ENCODE measurements at regions not wholly inside any gene's neighbourhood (a gene's known extent, or its start where the extent isn't known, plus 50 kb on each side); places are given as distances from the start of the nearest gene placed in this dataset.

DNA sequence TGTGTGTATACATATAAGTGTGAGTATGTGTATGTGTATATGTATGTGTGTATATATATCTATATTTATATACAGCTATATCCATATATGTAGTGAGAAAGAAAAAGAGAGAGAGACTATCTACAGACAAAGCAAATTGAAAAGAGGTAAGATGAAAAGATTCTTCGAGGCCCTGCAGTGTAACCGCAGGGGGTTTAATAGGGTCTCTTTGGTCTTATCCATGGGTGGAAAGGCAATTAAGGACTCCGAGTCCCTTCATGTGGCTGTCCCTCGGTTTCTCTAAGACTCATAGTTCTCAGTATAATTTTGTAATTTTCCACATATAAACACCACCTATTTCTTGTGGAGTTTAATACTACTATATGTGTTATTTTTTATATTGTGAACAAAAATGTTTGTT, 50.6 kb upstream of the JAZF1 start:
- DNase-seq (ENCODE audit: low read depth), result no peak

DNA sequence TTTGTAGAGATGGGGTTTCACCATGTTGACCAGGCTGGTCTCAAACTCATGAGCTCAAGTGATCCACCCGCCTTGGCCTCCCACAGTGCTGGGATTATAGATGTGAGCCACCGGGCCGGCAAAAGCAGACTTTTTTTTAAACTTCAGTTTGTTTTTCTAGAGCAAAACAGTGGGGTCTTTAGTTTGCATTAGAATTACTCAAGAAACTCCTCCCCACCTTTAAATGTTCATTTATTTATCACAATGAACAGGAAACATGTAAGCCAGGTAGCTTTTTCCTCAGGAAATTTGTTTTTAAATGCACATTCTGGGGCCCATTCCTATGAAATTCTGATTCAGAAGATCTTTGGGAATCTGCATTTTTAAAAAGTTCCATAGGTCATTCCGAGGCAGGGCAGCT, 56.0 kb upstream of the JAZF1 start:
- DNase-seq (ENCODE audit: low read depth), result no peak

DNA sequence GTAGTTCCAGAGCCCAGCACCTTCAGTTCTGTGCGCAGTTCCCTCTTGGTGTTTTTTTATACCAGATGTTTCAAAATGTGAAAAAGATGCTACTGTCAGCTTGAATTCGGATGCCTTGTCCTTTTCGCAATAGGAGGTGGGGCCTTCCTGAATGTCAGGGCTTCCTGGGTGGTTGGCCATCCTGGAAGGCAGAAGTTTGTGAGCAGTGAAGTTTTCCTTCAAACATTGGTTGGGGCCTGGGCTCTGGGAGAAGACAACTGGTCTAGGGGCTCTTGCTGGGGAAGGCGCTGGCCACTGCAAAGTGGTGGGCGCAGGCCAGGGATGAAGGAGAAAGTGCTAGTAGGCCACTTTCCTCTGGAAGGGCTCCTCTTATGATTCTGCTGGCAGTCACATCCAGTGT, 56.8 kb upstream of the JAZF1 start:
- no peak for DNase-seq (ENCODE audit: low read depth)

DNA sequence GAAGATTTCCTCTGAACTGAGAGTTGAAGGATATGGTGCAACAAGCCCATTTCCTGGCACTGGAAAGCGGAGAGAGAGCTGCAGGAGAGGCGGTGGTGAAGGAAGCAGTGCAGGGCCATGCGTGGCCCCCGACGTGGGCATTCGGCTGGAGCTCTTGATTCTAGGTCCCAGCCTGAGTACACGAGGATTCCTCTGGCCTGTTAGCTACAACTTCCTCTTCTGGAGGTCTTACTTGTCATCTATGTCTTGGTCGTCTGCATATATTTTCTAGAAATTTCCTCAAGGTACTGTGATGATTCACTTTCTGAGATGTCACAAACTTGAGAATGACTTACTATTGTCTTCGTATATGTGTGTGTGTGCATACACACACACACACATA, 59.2 kb upstream of the JAZF1 start:
- DNase-seq (ENCODE audit: low read depth), result no peak

DNA sequence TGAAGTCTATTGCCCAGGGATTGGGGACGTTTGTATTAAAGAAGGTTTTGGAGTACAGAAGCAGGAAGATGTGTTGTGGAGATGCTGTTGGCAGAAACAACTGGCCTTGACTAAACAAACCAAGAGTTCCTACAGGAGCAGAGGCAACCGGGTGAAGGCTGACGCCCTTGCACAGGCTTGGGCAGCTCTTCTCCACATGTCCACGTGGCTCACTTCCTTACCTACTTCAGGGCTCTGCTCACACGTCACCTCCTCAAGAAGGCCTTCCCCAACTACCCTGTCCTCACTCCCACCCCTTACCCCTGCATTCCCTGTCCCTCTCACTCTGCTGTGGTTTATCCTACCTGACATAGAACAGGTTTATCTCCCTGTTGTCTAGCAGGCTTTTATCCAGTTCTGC, 59.9 kb upstream of the JAZF1 start:
- no peak for DNase-seq (ENCODE audit: low read depth)

DNA sequence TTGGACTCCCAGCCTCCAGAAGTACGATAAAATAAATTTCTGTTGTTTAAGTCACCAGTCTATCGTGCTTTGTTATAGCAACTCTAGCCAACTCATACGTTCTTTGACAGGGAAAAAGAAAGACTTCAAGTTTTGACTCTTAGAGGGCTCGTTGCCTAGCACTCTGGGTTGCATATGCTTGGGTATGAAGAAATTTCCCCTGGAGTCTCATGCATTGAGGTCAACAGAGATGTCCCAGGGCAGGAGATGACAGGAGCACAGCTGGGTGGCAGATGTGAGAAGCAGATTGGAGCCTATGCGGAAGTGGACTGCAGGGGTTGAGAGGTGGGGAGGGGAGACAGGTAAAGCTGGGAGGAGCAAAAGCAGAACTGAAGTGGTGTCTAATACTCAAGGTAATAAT, 63.3 kb upstream of the JAZF1 start:
- DNase-seq (ENCODE audit: low read depth), result no peak

DNA sequence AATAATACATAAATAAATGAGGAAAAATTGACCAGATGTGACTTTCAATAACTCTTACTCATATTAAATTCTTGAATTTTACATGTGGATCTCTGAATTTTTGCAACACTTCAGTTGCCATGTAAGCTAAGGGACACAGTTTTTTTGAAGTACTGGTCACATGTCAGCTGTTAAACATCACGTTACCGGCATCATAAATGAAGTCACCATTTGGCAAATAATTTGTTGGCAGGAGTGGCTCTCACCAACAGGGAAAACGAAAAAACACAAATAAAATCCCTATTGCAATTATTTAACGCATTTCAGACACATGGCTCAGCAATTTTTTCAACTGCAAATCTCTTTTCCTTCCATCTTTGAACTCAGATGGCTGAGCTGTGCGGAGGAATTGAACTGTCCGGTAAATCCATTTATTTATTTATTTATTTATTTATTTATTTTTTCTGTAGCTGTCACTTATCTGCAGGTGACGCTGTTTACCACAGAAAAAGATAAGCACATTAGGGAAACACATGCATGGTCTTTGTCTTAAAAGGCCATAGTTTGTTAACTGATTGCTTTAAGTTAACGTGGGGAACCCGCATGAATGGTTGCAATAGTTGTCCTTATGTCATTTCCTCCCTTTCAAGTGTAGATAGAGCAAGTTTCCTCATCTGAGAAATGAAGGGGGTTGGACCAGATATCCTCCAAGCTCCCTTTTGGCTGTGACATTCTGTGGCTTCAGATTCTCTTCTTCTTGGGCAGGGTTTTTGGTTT, 64.7 kb upstream of the JAZF1 start:
- no peak for DNase-seq (ENCODE audit: low read depth)

DNA sequence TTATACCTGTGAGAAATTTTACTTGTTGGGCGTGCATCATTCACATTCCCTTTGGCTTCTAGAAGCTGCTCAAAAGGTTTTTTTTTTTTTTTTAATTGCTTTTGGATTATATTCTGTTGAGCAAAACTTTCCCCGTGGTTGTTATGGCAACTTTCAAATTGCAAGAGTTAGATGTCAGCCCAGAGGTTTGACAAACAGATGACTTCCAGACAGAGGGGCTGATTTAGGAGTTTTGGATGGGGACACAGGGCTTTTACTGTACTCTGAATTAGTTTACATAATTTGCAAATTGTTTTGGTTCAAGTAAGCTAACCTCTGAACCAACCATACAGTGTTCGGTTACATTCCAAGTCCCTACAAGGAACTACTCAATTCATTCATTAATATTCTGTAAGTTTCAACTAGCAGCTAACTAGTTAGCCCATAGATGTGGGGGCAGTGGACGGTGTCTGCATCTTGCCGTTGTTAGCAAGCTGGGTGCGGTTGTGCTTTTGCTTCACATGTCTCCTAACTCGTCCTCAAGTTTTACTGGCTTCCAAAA, 66.4 kb upstream of the JAZF1 start:
- DNase-seq (ENCODE audit: low read depth), result no peak

DNA sequence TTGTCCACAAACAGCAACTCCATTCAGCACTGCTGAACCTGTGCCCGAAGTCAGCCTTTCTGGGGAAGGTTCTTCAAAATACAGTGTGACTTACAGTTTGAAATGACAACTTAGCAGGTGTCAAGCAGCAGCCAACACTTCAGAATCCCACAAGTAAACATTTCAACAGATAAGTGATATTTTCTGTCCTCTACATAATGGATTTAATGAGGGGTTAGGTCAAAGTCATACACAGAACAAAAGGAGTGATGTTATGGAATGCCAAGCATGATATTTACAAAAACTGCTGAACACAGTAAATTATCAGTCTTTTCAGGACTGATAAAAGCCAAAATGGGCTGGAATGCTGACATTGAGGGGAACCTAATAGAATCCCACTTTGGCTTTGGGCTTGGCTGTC, 77.6 kb upstream of the JAZF1 start:
- no peak for DNase-seq (ENCODE audit: low read depth)

DNA sequence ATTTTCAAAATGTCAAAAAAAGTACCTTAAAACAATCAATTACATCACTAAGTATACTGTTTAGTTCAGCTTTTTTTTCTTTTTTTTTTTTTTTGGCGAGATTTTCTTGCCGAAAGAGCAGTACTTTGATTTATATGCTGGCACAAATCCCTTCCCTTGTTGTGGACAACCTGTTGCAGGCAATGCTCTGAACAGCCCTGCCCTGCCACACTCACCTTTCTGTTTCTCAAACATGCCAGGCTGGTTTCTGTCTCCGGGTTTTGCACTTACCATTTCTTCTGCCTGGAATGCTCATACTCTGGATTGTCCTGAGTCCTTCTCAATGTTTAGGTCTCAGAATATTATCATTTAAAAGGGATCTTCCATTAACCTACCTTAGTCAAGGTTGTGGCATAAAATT, 80.4 kb upstream of the JAZF1 start:
- no peak for DNase-seq (ENCODE audit: low read depth)

DNA sequence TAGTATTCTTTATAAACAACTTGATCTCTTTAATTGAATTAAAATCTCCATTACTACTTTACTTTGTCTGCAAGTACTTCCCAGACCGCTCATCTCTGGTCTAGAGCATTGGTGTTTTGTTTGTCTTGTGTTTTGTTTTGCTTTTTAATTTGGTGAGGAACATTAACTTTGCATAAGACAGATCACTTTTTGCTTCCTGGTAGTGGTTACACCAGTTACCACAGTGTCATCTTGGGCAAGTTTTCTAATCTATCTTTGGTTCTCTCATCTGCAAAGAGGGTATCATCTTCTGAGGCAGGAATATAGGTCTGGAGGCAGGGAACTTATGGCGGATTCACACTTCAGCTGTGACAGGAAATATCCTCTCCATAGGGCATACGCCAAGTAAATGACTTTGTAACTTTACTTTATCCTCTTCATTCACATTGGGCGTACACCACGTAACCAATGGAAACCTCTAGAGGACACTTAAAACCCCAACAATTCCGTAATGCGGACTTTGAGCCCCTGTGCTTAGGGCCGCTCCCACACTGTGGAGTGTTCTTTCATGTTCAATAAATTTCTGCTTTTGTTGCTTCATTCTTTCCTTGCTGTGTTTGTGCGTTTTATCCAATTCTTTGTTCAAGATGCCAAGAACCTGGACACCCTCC, 83.2 kb upstream of the JAZF1 start:
- DNase-seq (ENCODE audit: low read depth), result no peak

DNA sequence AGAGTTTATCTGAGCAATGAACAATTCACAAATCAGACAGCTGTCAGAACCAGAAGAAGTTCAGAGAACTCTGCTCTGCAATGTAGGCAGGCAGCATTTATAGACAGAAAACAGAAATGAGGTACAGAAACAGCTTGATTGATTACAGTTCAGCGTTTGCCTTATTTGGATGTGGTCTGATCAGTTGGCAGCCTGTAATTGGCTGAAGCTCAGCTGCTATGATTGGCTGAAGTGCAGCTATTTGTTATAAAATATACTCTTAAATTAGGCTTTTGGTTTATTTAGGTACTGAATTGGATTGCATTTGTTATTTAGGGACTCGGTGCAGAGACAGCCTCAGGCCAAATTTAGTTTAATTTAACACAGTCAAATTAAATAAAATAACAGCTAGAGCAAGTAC, 85.8 kb upstream of the JAZF1 start:
- DNase-seq (ENCODE audit: low read depth), result no peak

DNA sequence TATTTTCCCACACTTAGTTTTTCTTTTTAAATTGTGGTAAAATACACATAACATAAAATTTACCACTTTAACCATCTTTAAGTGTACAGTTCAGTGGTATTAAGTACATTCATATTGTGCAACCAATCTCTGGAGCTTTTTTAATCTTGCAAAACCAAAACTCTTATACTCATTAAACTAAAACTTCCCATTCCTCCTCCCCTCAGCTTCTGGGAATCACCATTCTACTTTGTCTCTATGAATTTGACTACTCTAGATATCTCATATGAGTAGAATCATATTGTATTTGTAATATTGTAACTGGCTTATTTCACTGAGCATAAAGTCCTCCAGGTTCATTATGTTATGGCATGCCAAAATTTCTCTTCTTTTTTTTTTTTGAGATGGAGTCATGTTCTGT, 86.4 kb upstream of the JAZF1 start:
- DNase-seq (ENCODE audit: low read depth), result no peak

DNA sequence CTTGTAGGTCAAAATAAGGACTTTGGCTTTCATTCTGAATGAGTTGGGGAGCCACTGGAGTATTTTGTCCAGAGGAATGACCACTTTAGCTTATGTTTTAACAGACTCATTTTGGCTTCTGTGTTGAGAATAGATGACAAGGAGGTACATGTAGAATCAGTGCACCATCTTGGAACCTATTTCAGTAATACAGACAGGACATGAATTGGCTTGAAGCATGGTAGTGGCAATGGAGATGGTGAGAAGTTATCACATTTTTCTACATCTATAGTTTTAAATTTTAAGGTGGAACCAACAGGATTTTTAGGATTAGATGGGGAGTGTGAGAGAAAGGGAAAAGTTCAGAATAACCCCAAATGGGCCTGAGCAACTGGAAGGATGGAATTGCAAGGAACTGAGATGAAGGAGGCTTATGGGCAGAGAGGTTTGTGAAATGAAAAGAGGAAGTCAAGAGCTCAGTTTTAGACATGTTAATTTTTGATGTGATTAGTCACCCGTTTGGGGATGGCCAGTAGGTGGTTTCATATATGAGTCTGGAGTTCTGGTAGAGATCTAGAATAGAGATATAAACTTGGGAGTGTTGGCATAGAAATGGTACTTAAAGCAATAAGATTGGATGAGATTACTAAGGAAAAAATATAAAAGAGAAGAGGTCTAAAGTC, 89.2 kb upstream of the JAZF1 start:
- no peak for DNase-seq (ENCODE audit: low read depth)

DNA sequence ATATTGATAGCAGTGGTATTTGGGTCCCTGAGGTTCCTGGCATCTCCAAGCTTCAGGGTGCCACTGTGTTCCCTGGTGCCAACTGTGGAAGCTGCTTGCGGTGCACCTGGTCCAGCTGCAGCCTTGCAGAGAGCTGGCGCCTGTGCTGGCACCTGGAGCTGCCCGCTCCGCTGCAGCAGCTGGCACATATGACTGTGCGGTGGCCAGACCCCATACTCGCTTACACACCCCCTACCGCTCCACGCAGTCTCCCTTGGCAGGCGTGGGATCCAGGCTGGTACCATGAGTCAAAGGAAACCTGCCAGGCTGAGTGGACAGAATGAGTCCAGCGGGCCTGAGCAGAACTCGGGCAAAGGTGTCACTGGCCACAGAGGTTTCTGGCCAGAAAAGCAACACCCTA, 89.9 kb upstream of the JAZF1 start:
- DNase-seq (ENCODE audit: low read depth), result no peak

DNA sequence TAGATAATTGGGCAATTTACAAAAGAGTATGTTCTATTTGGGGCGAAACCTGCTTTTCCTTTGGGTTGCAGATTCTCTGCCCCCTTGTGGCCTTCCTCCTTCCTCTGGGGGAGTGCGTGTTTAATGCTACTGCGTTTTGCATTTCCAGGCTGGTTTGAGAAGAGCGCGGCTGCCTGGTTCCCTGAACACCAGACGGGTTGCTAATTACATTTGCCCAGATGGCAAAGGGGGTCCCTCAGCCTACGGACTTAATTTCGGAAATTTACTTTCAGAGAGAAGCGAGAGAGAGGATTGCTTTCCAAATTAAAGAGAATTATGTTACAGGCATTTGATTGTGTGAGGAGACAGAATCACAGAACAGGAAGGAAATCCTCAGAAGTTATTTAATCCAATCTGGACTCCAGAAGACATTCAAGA, 91.9 kb upstream of the JAZF1 start:
- DNase-seq (ENCODE audit: low read depth), result peak; percentile 6

DNA sequence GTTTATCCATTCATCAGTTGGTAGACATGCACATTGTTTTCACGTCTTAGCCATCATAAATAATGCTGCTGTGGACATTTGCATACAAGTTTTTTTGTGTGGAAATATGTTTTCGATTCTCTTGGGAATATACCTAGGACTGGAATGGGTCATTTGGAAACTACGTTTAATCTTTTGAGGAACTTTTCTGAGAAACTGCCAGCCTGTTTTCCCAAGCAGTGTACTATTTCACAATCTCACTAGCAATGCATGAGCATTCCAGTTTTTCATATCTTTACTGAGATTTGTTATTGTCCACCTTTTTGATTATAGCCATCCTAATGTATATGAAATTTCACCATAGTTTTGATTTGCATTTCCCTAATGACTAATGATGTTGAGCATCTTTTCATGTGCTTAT, 95.7 kb upstream of the JAZF1 start:
- DNase-seq (ENCODE audit: low read depth), result no peak

DNA sequence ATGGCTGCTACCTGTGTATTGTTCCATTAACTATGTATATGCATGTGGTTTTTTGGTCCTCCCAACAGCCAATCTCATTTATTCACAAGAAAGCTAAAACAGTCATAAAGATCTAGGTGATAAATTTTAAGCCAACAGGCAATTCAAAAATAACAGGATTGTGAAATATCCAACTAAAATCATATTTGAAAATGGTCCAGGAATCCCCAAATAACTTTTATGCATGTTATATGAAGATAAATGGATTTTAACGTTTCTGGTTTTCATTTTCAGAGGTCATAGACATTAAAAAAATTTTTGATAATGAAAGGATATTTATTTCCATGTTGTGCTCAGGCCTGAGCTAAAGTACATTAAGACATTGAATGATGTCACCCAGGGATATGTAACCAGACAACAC, 96.8 kb upstream of the JAZF1 start:
- DNase-seq (ENCODE audit: low read depth), result no peak

DNA sequence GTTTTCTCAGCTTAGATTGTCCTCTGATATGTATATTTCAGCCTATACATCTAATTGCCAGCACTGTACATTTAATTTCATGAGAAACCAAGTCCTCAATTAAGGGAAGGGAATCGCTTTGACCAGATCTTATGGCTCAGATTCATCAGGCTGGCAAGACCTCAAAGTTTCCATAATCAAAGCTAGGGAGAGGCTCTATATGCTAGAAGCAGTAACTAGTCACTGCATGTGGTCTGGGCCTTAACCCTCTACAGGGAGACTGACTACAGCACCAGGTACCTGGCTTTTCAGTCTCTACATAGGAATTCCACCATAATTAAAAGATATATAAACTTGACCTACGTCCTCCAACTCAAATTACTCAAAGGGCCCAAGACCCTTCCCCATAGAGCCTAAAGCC, 97.4 kb upstream of the JAZF1 start:
- DNase-seq (ENCODE audit: low read depth), result no peak

DNA sequence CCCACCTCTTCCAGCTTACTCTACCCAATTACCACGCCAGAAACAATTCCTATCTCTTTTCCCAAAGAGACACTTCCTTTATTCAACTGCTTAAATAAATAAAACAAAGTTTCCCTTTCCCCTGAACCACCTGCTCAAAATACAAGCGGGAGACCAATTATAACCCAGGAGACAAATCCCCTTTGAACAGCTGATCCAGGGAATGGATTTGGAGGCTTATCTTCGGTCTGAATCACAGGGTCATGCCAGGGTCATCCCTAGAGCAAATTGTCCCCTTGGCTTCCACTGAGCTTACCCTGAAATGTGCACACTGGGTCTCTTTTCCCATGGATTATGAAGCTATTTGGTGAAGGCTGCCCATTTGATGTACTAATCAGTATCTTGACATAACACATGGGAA, 99.9 kb upstream of the JAZF1 start:
- DNase-seq (ENCODE audit: low read depth), result no peak

DNA sequence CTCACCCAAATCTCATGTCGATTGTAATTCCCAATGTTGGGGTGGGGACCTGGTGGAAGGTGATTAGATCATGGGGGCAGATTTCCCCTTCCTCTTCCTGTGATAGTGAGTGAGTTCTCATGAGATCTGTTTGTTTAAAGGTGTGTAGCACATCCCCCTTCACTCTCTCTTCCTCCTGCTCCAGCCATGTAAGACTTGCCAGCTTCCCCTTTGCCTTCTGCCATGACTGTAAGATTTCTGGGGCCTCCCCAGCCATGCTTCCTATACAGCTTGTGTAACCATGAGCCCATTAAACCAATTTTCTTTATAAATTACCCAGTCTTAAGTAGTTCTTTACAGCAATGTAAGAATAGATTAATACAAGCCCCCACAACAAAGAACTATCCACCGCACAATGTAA, 109.9 kb upstream of the JAZF1 start:
- no peak for DNase-seq (ENCODE audit: low read depth)

DNA sequence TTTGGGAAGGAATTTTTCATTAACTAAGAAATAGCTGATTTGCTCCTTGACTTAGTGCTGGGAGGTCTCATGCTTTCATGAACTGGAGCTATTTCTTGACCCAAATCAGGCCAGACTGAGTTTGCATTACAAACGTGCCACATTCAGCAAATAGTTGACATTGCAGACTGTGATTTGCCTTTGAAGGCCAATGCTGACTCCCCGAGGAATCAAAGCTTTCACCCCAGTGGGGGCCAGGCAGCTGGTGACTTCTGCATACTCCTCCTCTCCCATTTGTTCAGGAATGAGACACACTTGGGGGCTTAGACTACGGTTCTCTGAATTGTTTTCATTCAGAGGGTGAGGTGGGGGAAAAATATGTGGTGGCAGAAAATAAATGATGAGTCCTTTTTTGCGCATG, 111.0 kb upstream of the JAZF1 start:
- no peak for DNase-seq (ENCODE audit: low read depth)
